ENCODE measurements at regions not wholly inside any gene's neighbourhood (a gene's known extent, or its start where the extent isn't known, plus 50 kb on each side); places are given as distances from the start of the nearest gene placed in this dataset.
"Not testable (repeated sequence)": the region's sequence is repeated elsewhere in the genome, so short reads cannot be mapped to it uniquely, and the experiment has no call there.

- FAIRE-seq: not testable (repeated sequence)
Observed at GRCh38 chr22:48497743-48498520, 1329.7 kb downstream of the BRD1 start.

DNA sequence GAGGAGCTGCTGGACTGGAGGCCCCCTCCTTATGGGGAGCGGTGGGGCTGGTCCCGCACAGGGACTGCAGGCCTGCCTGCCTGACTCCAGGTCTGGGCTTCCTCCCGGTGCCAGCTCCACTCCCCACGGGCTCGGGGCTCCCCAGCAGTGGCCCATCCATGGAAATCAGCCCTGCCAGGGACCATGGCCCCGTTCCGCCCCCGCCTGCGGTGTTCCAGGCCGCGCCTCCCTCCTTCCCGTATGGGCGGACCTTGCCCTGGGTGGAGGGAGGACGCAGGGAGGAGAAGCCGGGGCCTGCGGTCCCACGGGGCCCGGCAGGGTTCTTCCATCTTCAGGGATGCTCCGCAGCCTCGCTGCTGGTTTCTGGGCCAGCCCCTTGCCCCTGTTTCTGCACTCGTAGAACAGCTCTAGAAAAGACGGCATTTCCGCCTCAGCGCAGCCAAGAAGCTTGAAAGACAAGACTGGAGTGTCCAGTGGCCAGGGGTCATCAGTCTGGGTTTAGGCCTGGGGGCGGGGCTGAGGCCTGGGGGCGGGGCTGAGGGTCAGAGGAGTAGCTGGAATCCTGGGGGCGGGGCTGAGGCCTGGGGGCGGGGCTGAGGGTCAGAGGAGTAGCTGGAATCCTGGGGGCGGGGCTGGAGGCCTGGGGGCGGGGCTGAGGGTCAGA is 1330.6 kb downstream of the BRD1 start:
- FAIRE-seq: no peak

- FAIRE-seq: no peak
Observed at GRCh38 chr22:48496226-48496845, 1331.3 kb downstream of the BRD1 start.

- FAIRE-seq: no peak
Observed at GRCh38 chr22:48495751-48496080, 1332.0 kb downstream of the BRD1 start.

GRCh38 chr22:48494968-48495750 is 1332.5 kb downstream of the BRD1 start:
- FAIRE-seq: no peak

GRCh38 chr22:48494256-48494967 is 1333.3 kb downstream of the BRD1 start:
- FAIRE-seq: no peak

- FAIRE-seq: no peak
Observed at GRCh38 chr22:48493733-48494132, 1333.9 kb downstream of the BRD1 start.

DNA sequence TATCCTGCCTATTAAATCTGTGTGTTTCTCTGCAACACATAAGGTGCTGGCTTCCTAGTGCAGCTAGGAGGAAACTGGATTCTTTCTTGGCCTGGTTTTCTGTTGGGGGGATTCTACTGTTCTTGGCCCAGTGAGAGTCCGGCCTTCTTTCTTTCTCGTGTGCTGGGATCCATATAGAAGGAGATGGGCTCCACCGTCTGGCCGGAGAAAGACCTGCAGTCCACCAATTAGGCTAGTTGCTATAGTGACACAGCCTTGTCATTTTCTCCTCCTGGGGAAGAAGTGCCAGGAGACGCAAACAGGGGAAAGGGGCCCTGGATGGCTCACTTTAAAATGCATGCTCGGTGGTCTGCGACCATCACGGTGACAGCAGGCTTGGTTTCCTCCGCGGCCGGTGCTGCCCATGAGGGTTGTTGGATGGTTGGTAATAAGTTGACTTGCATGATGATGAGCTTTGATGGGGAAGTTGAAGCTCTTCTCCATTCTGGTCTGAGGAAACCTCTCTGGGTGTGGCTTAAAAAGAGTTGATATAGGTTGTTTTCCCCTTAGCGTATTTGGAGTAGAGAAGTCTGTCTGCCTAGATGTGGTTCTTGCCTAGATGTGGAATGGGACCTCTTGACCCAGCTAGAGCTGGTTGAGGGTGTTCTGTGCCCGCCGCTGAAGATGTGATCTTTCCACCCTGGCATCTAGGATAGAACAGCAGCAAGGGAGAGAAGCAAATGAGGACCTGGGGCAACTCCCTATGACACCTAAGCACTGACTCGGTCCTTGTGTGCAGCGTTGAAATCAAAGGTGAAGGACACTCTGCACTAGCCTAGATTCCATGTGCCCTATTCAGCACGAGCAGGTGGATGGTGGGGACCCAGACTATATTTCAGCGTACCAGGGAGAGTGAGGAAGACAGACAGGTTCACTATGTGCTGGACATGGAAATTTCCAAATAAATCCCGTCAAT is 1335.0 kb downstream of the BRD1 start:
- no peak for FAIRE-seq

DNA sequence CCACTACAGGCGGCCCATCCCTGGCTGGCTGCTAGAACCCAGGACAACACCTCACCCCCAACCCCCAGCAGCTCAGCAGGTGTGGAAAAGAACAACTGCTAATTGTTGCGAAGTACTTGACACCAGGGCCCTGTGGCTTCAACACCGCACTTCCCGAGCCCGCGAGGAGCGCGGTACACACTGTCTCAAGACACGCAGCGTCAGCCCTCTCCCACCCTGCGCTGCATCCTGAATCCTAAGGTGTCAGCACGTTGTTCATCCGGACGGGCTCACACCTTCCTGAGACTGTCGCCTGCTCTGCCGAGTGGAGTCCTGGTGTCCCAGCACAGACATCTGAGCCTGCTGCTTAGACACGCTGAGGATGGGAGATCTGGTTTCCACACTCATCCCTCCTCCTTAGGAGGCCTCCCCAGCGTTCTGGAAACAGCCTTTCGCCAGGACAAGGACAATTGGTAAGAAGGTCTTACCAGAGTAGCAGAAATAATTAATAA is 1336.2 kb downstream of the BRD1 start:
- no peak for FAIRE-seq

DNA sequence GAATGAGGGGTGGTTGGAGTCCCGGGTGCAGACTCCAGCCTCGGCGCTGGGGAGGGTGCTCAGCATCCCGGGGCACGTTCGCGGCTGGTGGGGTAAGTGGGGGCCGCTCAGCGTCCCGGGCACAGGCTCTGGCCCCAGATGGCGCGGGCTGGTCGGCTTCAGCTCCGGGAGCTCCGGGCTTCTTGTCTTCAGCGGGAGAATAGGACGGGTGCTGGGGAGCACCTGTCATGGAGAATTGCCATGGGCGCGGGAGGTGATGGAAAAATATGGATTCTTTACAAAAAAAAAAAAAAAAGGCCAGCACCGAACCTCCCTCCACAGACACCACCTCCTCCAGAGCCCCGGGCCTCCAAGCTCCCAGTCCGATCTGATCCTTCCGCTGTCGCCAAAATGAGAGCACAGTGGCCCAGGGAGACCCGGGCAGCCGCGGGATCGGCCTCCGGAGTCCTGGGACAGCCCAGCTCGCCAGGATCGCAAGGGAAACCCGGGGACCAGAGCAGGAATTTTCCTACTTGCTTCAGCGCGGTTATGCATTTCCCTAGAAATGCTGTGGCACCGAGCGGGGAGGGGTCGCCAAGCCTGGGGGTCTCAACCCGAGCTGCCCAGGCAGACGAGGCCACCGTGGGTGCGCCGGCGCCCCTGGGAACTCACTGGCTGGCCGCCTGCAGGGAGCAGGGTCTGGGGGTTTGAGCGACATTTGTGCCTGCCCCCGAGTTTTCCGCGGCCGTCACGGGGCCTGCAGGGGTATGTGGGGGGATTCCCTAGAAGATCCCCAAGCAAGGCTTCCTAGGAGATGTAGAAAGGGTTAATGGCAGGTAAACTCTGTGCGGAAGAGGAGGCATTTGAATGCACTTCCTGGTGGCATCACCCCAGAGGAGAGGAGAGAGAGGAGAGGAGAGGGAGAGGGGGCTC is 1336.9 kb downstream of the BRD1 start:
- FAIRE-seq: no peak

DNA sequence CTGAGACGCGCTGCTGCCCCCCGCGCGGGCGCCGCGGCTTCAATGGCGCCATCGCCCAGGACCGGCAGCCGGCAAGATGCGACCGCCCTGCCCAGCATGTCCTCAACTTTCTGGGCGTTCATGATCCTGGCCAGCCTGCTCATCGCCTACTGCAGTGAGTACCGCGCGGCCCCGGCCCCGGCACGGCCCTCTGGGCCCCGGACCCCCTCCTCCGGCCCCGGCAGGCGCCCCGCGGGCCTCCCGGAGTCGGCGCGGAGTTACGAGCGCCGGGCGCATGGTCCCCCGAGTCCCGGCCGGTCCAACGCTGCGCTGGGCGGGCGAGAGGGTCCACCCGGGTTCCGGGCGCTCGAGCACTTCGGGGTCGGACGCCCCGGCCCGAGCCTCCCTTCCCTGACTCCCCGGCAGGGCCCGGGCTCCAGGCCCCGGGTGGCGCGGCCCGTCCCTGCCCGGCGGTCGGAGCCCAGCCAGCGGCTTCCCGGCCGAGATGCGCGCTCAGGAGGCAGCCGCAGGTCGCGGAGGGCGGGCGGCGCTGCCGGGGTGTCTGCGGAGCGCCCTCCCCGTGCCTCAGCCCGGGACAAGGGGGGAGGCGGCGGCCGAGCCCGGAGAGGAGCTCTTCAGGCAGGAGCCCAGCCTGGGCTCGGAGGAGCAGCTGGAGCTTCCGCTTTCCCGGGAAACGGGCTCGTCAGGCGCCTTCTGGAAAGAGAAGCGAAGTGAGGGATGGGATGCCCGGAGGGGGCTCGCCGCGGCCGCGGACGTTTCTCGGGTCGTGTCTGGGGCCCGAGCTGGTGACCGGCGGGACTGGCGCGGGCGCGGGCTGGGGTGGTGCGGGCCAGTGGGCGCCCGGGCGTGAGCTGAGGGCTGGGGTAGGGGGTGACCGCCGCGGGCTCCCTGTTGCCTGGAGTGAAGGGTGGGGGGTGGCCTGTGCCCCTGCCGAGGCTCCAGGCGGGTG is 1337.8 kb downstream of the BRD1 start:
- FAIRE-seq: no peak

- FAIRE-seq: no peak
Observed at GRCh38 chr22:48488611-48489511, 1338.8 kb downstream of the BRD1 start.

DNA sequence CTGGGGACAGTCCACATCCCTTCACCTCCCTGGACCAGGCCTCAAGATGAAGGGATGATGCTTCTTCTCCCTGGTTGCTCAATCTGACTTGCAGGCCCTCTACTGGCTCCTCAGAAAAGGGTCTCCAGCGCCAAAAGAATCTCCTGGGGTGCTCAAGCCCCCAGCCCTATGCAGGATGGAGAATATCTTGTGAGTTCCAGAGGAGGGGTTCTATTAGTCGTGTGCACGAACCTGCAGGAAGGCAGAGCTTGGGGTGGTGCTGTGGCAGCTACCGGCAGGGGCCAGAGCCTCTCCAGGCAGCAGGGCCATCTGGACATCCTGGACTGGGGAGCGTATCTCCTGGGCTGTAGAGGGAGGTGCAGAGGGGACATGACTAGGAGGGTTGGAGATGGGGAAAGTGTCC is 1339.5 kb downstream of the BRD1 start:
- FAIRE-seq: no peak

- FAIRE-seq: no peak
Observed at GRCh38 chr22:48486558-48486957, 1341.1 kb downstream of the BRD1 start.

DNA sequence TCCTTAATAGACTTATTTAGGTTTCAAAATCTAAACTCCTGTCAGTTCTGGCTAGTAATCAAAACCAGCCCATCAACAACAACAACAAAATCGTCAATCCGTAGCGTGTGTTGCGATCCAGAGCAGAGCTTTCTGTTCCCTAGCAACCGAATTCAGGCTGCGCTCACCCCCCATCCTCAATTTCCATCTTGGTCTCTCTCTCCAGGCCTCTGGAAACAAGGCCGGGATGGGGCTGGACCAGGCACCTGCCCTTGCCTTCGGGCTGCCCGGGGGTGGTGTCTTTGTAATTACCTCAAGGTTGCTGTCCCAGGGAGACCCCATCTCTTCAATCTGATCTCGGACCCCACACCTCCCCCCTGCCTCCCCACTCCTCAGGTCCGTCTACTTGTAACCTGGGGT is 1341.5 kb downstream of the BRD1 start:
- FAIRE-seq: no peak

DNA sequence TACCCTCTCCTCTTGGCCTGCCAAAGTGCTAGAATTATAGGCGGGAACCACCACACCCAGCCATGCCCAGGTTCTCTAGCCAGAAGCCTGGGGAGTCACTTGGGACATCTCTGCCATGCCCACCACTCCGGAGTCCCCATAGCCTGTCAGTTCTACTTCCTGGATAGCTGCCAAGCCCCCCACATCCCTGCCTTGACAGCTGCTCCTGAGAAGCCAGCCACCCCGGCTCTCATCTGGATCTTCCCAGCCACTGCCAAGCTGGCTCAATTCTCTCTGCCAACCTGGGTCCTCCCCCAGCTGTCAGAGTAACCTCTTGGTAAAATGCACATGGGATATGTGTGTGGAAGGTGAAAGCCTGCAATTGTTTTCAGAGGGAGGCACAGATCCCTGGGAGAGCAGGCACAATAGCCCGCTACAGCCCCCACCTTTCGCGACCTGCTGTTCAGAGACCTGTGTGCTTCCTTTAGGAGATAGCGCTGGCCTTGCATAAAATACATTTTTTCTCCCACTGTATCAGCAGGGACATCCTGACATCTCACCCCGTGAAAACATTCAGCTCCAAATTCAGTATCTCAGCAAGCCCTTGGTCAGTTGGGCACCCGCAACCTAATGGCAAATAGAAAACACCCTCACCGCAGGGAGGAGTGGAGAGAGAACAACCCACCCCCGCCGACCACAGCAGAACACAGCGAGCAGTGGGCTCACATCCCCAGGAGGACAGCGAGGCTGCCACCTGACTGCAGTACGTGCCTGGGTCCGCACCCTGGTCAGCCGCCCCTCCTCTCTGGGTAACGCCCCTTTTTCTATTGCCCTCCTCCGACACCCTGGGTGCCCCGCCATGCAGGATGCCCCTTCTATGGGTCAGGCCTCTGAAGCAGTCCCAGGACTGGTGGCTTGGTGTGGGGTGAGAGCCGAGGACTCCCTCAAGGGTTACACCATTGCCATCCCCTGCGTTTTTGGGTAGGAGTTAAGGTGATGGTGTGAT is 1342.2 kb downstream of the BRD1 start:
- no peak for FAIRE-seq
